GM12878 (cell line): ENCODE measurements at regions not wholly inside any gene's neighbourhood (a gene's known extent, or its start where the extent isn't known, plus 50 kb on each side); places are given as distances from the start of the nearest gene placed in this dataset.

Experiments
- ATAC-seq: fragments of 200-7000 bp; cut with Tn5 transposase; 3 replicates; pipeline ENCODE4 v1.9.1; 2020; ENCODE audit warnings: mild to moderate bottlenecking, moderate library complexity
- BruUV-seq: library from RNA; stranded (reverse); fragments of 400-500 nt; replicated peaks from 2 replicates; lab custom pipeline; 2021; lab: Mats Ljungman, UMichigan
- CTCF ChIA-PET: fragments of 300-600 bp; sonication (Branson Sonifier 250); formaldehyde crosslinking; extraction: SDS; loops from one replicate; lab custom pipeline; 2021; ENCODE audit warnings: inconsistent platforms; lab: Yijun Ruan, JAX
- POLR2A ChIA-PET: fragments of 350-600 bp; formaldehyde crosslinking; extraction: SDS; loops from one replicate; lab custom pipeline; 2021; ENCODE audit warnings: inconsistent platforms; lab: Charles Lee
- RAD21 ChIA-PET: fragments of 300-600 bp; sonication (Branson Sonifier 250); formaldehyde crosslinking; loops from one replicate; lab custom pipeline; 2023; ENCODE audit warnings: antibody characterized with exemption; ENCODE audit not compliant: unreplicated experiment; lab: Charles Lee
- SMC1A ChIA-PET: fragments of 300-600 bp; sonication (Branson Sonifier 250); formaldehyde crosslinking; loops from one replicate; lab custom pipeline; 2023; ENCODE audit not compliant: unreplicated experiment, uncharacterized antibody; lab: Charles Lee
- DNase-seq: peaks from one replicate; pipeline ENCODE4 v3.0.0-alpha.2; 2011; ENCODE audit warnings: low read depth, low spot score
- FAIRE-seq: peaks from 3 replicates; lab custom pipeline; 2011; peaks lifted over from hg19 to GRCh38; lab: Jason Lieb, UNC
- H2AFZ ChIP-seq: 2 replicates; pipeline ENCODE4 v1.6.0; 2011; ENCODE audit warnings: low read depth, low read length, control low read depth; ENCODE audit not compliant: control insufficient read depth
- H3K27ac ChIP-seq: 2 replicates; pipeline ENCODE4 v1.5.1; 2011; ENCODE audit warnings: control low read depth; ENCODE audit not compliant: control insufficient read depth, insufficient read depth
- H3K27me3 ChIP-seq, 2 experiments: replicated peaks in 1 of 2; 2 replicates each; pipeline versions ENCODE4 v1.6.0 to v1.6.1; 2011; ENCODE audit warnings: low read length in 1 of 2; ENCODE audit not compliant: control insufficient read depth in 2 of 2, insufficient read depth in 2 of 2
- H3K36me3 ChIP-seq, 2 experiments: 2 replicates each; pipeline ENCODE4 v1.5.1; 2011; ENCODE audit warnings: low read length in 1 of 2; ENCODE audit not compliant: control insufficient read depth in 2 of 2, insufficient read depth in 2 of 2
- H3K4me1 ChIP-seq: 2 replicates; pipeline ENCODE4 v1.6.1; 2011; ENCODE audit warnings: mild to moderate bottlenecking, low read length, moderate library complexity, mixed read lengths; ENCODE audit not compliant: control insufficient read depth, insufficient read depth
- H3K4me2 ChIP-seq: 2 replicates; pipeline ENCODE4 v1.6.0; 2011; ENCODE audit warnings: control low read depth; ENCODE audit not compliant: control insufficient read depth, insufficient read depth
- H3K4me3 ChIP-seq: fragments of 200-600 bp; sonication (generic); 2 replicates; pipeline ENCODE4 v1.5.1; 2016
- H3K79me2 ChIP-seq: 2 replicates; pipeline ENCODE4 v1.6.0; 2011; ENCODE audit warnings: low read length; ENCODE audit not compliant: control insufficient read depth, insufficient read depth
- H3K9ac ChIP-seq: 2 replicates; pipeline ENCODE4 v1.8.0; 2011; ENCODE audit warnings: low read length, control low read depth, mixed read lengths; ENCODE audit not compliant: control insufficient read depth, insufficient read depth
- H3K9me3 ChIP-seq: replicated peaks from 3 replicates; pipeline ENCODE4 v1.5.1; 2011; ENCODE audit warnings: mild to moderate bottlenecking, low read length; ENCODE audit not compliant: control insufficient read depth, insufficient read depth
- H4K20me1 ChIP-seq: 2 replicates; pipeline ENCODE4 v1.6.0; 2011; ENCODE audit not compliant: control insufficient read depth, insufficient read depth
- BCL3 ChIP-seq: IDR thresholded peaks from 2 replicates; pipeline ENCODE4 v1.6.1; 2011; ENCODE audit warnings: borderline replicate concordance, low read depth, mild to moderate bottlenecking, moderate library complexity, low read length; ENCODE audit not compliant: insufficient read depth, poor library complexity, severe bottlenecking
- CHD2 ChIP-seq: IDR thresholded peaks from 2 replicates; pipeline ENCODE4 v1.6.1; 2011; ENCODE audit warnings: low read depth, low read length, improper control_type of control experiment, borderline replicate concordance
- GATAD2B ChIP-seq: fragments of 450-650 bp; conservative IDR thresholded peaks from 2 replicates; pipeline ENCODE4 v1.6.1; 2017; ENCODE audit warnings: low read depth, mild to moderate bottlenecking, moderate library complexity
- JUND ChIP-seq: IDR thresholded peaks from 2 replicates; pipeline ENCODE4 v1.6.1; 2012; ENCODE audit warnings: low read depth, mild to moderate bottlenecking, low read length, improper control_type of control experiment, moderate library complexity
- POLR2A ChIP-seq: IDR thresholded peaks from 2 replicates; pipeline ENCODE4 v1.6.1; 2011; ENCODE audit warnings: low read depth, mild to moderate bottlenecking, low read length
- PRDM15 ChIP-seq: fragments of 450-650 bp; formaldehyde crosslinking; IDR thresholded peaks from 2 replicates; pipeline ENCODE4 v1.4.0; 2020; ENCODE audit warnings: mild to moderate bottlenecking, moderate library complexity
- RUNX3 ChIP-seq: IDR thresholded peaks from 2 replicates; pipeline ENCODE4 v1.6.1; 2012; ENCODE audit warnings: low read length, inconsistent platforms
- TAF1 ChIP-seq: IDR thresholded peaks from 2 replicates; pipeline ENCODE4 v1.6.1; 2011; ENCODE audit warnings: mild to moderate bottlenecking, low read depth, low read length, borderline replicate concordance
- TCF7 ChIP-seq: IDR thresholded peaks from 2 replicates; pipeline ENCODE4 v1.6.1; 2014; ENCODE audit warnings: antibody characterized with exemption, borderline replicate concordance
- USF2 ChIP-seq: IDR thresholded peaks from 2 replicates; pipeline ENCODE4 v1.6.1; 2011; ENCODE audit warnings: low read depth, low read length, improper control_type of control experiment, borderline replicate concordance
- ZNF592 ChIP-seq: fragments of 450-650 bp; IDR thresholded peaks from 2 replicates; pipeline ENCODE4 v1.6.1; 2017; ENCODE audit warnings: mild to moderate bottlenecking, moderate library complexity
- ZSCAN29 ChIP-seq: fragments of 450-650 bp; IDR thresholded peaks from 2 replicates; pipeline ENCODE4 v1.6.1; 2017; ENCODE audit warnings: mild to moderate bottlenecking, moderate library complexity
- WGBS: methylation state at CpG from one replicate; pipeline ENCODE4 v1.1.6; 2016; ENCODE audit warnings: low lambda C conversion rate; ENCODE audit not compliant: insufficient replicate concordance, insufficient coverage; ENCODE audit errors: missing lambda C conversion rate; 5-methylcytosine and 5-hydroxymethylcytosine counted together
- in situ Hi-C: fragments of 300-500 bp; cut with MboI; formaldehyde crosslinking; loops from 9 replicates; pipeline ENCODE4 v1.14.3; 2018; ENCODE audit warnings: mixed read lengths
- intact Hi-C: fragments of 100-400 bp; cut with micrococcal nuclease; formaldehyde crosslinking; loops from one replicate; pipeline ENCODE4 v1.14.2; 2022; ENCODE audit not compliant: unreplicated experiment

GRCh38 chr6:50213146-50213545 lies 163.4 kb upstream of the DEFB112 start (continued):
- TF ChIP-seq ZNF592 (no peak), RUNX3 (no peak), GATAD2B (no peak)
- TF ChIP-seq, all 136 proteins: peak for 0

- Histone ChIP-seq H4K20me1 (no peaks in the 10 kb centered on the region), H3K4me2 (no peak overlapping the region), H3K79me2 (no peaks in the 10 kb centered on the region), H2AFZ (no peak overlapping the region), H3K4me3 (no peak overlapping the region), H3K9me3 (no peaks in the 10 kb centered on the region), H3K27me3 (no peaks in the 10 kb centered on the region), H3K27ac (no peak overlapping the region), H3K9ac (no peak overlapping the region), H3K36me3 (no peaks in the 10 kb centered on the region), H3K4me1 (no peaks in the 10 kb centered on the region)
- intact Hi-C loops = no loop called here
- POLR2A ChIA-PET = no interaction called here
- SMC1A ChIA-PET = no interaction called here
- no TSS peak for BruUV-seq
- 3% methylated on average over 2 of the region's 2 CpGs for WGBS
- no peak for FAIRE-seq
- DNase-seq = no peak
- in situ Hi-C loops = no loop called here
- ATAC-seq = no peak
- TF ChIP-seq TAF1 (no peak), POLR2A (no peak), ZSCAN29 (no peak), CHD2 (no peak), USF2 (no peak), BCL3 (no peak), JUND (no peak), TCF7 (no peak), PRDM15 (CRISPR knock-in tag) (no peak)
- RAD21 ChIA-PET = no interaction called here
- CTCF ChIA-PET = interaction anchor here (1.7 kb wide), 1 partner anchor 9 kb away, joined by 3 read pairs; no protein-coding TSS in a partner anchor
Observed at GRCh38 chr6:50214937-50215336, 165.2 kb upstream of the DEFB112 start.
